Right kidney (tissue), 1 donor: ENCODE measurements at regions not wholly inside any gene's neighbourhood (a gene's known extent, or its start where the extent isn't known, plus 50 kb on each side); places are given as distances from the start of the nearest gene placed in this dataset.

Experiments
- DNase-seq: peaks from one replicate; pipeline ENCODE4 v3.0.0-alpha.2; 2016

DNA sequence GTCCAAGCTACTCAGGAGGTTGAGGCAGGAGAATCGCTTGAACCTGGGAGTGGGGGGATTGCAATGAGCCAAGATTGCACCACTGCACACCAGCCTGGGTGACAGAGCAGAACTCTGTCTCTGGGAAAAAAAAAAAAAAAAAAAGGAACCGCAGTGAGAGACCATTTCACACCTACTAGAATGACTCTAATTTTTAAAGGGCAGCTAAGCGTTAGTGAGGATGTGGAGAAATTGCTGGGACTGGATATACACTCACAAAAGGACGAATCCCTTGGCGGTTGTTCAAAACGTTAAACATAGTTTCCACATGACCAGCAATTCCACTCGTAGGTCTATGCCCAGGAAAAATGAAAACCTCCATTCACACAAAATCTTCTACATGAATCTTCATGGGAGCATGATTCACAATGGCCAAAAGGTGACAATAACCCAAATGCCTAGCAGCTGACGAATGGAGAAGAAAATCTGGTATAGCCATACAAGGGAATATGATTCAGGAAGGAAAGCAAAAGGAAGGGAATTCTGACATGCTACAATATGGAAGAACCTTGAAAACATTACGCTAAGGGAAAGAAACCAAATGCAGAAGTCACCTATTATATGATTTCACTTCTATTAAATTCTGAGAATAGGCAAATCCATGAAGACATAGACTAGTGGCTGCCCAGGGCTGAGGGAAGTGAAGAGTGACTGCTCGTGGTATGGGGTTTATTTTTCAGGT, 127.0 kb downstream of the CHSY1 start:
- no peak for DNase-seq

GRCh38 chr15:101123222-101123910, 128.5 kb downstream of the CHSY1 start:
- no peak for DNase-seq

GRCh38 chr15:101122806-101123205, 129.0 kb downstream of the CHSY1 start:
- no peak for DNase-seq

GRCh38 chr15:101122266-101122665, 129.6 kb downstream of the CHSY1 start:
- no peak for DNase-seq

DNA sequence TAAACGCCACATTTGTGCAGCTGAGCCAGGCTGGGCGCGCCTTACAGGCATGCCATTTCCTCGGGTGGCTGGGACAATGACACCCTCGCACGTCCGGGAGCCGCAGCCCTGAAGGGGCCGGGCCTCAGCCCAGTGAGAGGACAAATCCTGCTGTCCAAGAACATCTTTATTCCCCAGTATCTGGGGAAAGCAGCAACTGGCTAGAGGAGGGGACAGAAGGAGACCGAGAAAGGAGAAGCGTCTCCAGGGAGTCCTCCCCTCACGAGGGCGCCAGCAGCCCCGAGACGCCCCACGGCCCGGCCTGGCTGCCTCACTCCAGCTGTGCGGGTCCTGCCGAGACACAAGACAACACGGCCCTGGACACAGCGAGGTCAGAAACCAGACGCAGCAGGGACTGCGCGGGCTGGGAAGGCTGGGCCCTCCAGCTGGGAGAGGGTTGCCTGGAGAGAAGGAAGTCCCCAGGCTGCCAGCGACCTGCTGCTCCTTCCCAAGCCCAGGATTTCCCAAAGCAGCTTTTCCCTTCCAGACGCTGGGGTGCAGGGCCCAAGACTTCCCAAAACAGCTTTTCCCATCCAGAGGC, 130.2 kb downstream of the CHSY1 start:
- peak; percentile 77 for DNase-seq

- no peak for DNase-seq
Observed at GRCh38 chr15:101120987-101121386, 130.9 kb downstream of the CHSY1 start.

DNA sequence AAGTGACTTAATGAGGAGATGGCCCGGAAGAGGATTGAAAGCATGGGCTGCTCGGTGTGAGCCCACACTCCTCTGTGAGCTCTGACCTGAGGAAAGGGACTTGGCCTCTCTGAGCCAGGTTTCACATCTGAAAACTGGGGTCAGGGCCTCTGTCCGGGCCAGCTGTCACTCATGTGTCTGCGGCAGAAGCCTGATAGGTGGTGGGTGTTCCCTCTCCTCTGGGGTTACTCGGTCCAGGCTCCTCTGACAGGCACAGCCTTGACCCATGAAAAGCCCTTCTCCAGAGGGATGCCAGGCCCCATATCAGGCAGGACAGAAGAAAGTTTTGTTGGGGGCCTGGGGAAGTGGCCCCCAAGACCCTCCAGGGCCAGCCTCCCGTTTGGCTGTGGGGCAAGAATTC, 131.4 kb downstream of the CHSY1 start:
- DNase-seq, result no peak
